GM12878 (cell line): ENCODE measurements at regions not wholly inside any gene's neighbourhood (a gene's known extent, or its start where the extent isn't known, plus 50 kb on each side); places are given as distances from the start of the nearest gene placed in this dataset.

Experiments
- ATAC-seq: fragments of 200-7000 bp; cut with Tn5 transposase; 3 replicates; pipeline ENCODE4 v1.9.1; 2020; ENCODE audit warnings: mild to moderate bottlenecking, moderate library complexity
- BruUV-seq: library from RNA; stranded (reverse); fragments of 400-500 nt; replicated peaks from 2 replicates; lab custom pipeline; 2021; lab: Mats Ljungman, UMichigan
- CTCF ChIA-PET: fragments of 300-600 bp; sonication (Branson Sonifier 250); formaldehyde crosslinking; extraction: SDS; loops from one replicate; lab custom pipeline; 2021; ENCODE audit warnings: inconsistent platforms; lab: Yijun Ruan, JAX
- POLR2A ChIA-PET: fragments of 350-600 bp; formaldehyde crosslinking; extraction: SDS; loops from one replicate; lab custom pipeline; 2021; ENCODE audit warnings: inconsistent platforms; lab: Charles Lee
- RAD21 ChIA-PET: fragments of 300-600 bp; sonication (Branson Sonifier 250); formaldehyde crosslinking; loops from one replicate; lab custom pipeline; 2023; ENCODE audit warnings: antibody characterized with exemption; ENCODE audit not compliant: unreplicated experiment; lab: Charles Lee
- SMC1A ChIA-PET: fragments of 300-600 bp; sonication (Branson Sonifier 250); formaldehyde crosslinking; loops from one replicate; lab custom pipeline; 2023; ENCODE audit not compliant: unreplicated experiment, uncharacterized antibody; lab: Charles Lee
- DNase-seq: peaks from one replicate; pipeline ENCODE4 v3.0.0-alpha.2; 2011; ENCODE audit warnings: low read depth, low spot score
- FAIRE-seq: peaks from 3 replicates; lab custom pipeline; 2011; peaks lifted over from hg19 to GRCh38; lab: Jason Lieb, UNC
- H2AFZ ChIP-seq: 2 replicates; pipeline ENCODE4 v1.6.0; 2011; ENCODE audit warnings: low read depth, low read length, control low read depth; ENCODE audit not compliant: control insufficient read depth
- H3K27ac ChIP-seq: 2 replicates; pipeline ENCODE4 v1.5.1; 2011; ENCODE audit warnings: control low read depth; ENCODE audit not compliant: control insufficient read depth, insufficient read depth
- H3K27me3 ChIP-seq, 2 experiments: replicated peaks in 1 of 2; 2 replicates each; pipeline versions ENCODE4 v1.6.0 to v1.6.1; 2011; ENCODE audit warnings: low read length in 1 of 2; ENCODE audit not compliant: control insufficient read depth in 2 of 2, insufficient read depth in 2 of 2
- H3K36me3 ChIP-seq, 2 experiments: 2 replicates each; pipeline ENCODE4 v1.5.1; 2011; ENCODE audit warnings: low read length in 1 of 2; ENCODE audit not compliant: control insufficient read depth in 2 of 2, insufficient read depth in 2 of 2
- H3K4me1 ChIP-seq: 2 replicates; pipeline ENCODE4 v1.6.1; 2011; ENCODE audit warnings: mild to moderate bottlenecking, low read length, moderate library complexity, mixed read lengths; ENCODE audit not compliant: control insufficient read depth, insufficient read depth
- H3K4me2 ChIP-seq: 2 replicates; pipeline ENCODE4 v1.6.0; 2011; ENCODE audit warnings: control low read depth; ENCODE audit not compliant: control insufficient read depth, insufficient read depth
- H3K4me3 ChIP-seq: fragments of 200-600 bp; sonication (generic); 2 replicates; pipeline ENCODE4 v1.5.1; 2016
- H3K79me2 ChIP-seq: 2 replicates; pipeline ENCODE4 v1.6.0; 2011; ENCODE audit warnings: low read length; ENCODE audit not compliant: control insufficient read depth, insufficient read depth
- H3K9ac ChIP-seq: 2 replicates; pipeline ENCODE4 v1.8.0; 2011; ENCODE audit warnings: low read length, control low read depth, mixed read lengths; ENCODE audit not compliant: control insufficient read depth, insufficient read depth
- H3K9me3 ChIP-seq: replicated peaks from 3 replicates; pipeline ENCODE4 v1.5.1; 2011; ENCODE audit warnings: mild to moderate bottlenecking, low read length; ENCODE audit not compliant: control insufficient read depth, insufficient read depth
- H4K20me1 ChIP-seq: 2 replicates; pipeline ENCODE4 v1.6.0; 2011; ENCODE audit not compliant: control insufficient read depth, insufficient read depth
- BCL11A ChIP-seq: IDR thresholded peaks from 2 replicates; pipeline ENCODE4 v1.6.1; 2011; ENCODE audit warnings: low read depth, low read length
- CEBPB ChIP-seq, 2 experiments: fragments of 150-350 bp in 1 of 2; IDR thresholded peaks; 2 replicates each; pipeline ENCODE4 v1.6.1; 2012 to 2014; ENCODE audit warnings: low read depth in 2 of 2, low read length in 2 of 2, borderline replicate concordance in 1 of 2, inconsistent platforms in 1 of 2
- E2F8 ChIP-seq: fragments of 450-650 bp; IDR thresholded peaks from 2 replicates; pipeline ENCODE4 v1.6.1; 2018; ENCODE audit warnings: mild to moderate bottlenecking, low read depth, moderate library complexity; ENCODE audit not compliant: partially characterized antibody
- ETV6 ChIP-seq, 2 experiments: fragments of 450-650 bp in 1 of 2; IDR thresholded peaks in 1 of 2; conservative IDR thresholded peaks in 1 of 2; 2 replicates each; pipeline ENCODE4 v1.6.1; 2014; ENCODE audit warnings: antibody characterized with exemption in 1 of 2, borderline replicate concordance in 1 of 2, low read depth in 1 of 2, mild to moderate bottlenecking in 1 of 2, moderate library complexity in 1 of 2
- EZH2 ChIP-seq: IDR thresholded peaks from 2 replicates; pipeline ENCODE4 v1.6.1; 2012; ENCODE audit warnings: low read depth, mild to moderate bottlenecking, control low read depth, inconsistent platforms, low read length, borderline replicate concordance; ENCODE audit not compliant: control insufficient read depth
- MEF2A ChIP-seq: IDR thresholded peaks from 2 replicates; pipeline ENCODE4 v1.6.1; 2011; ENCODE audit warnings: low read depth, mild to moderate bottlenecking, low read length, moderate library complexity; ENCODE audit not compliant: insufficient read depth
- RAD21 ChIP-seq: IDR thresholded peaks from 2 replicates; pipeline ENCODE4 v1.6.1; 2011; ENCODE audit warnings: mild to moderate bottlenecking, low read depth, low read length, moderate library complexity; ENCODE audit not compliant: insufficient read depth
- SREBF1 ChIP-seq: IDR thresholded peaks from 2 replicates; pipeline ENCODE4 v1.6.1; 2012; ENCODE audit warnings: mild to moderate bottlenecking, low read length
- SRF ChIP-seq, 2 experiments: IDR thresholded peaks; 2 replicates each; pipeline ENCODE4 v1.6.1; 2011; ENCODE audit warnings: low read depth in 2 of 2, low read length in 2 of 2, mild to moderate bottlenecking in 1 of 2, moderate library complexity in 1 of 2
- YY1 ChIP-seq: IDR thresholded peaks from 2 replicates; pipeline ENCODE4 v1.6.1; 2011; ENCODE audit warnings: low read depth, mild to moderate bottlenecking, low read length
- WGBS: methylation state at CpG from one replicate; pipeline ENCODE4 v1.1.6; 2016; ENCODE audit warnings: low lambda C conversion rate; ENCODE audit not compliant: insufficient replicate concordance, insufficient coverage; ENCODE audit errors: missing lambda C conversion rate; 5-methylcytosine and 5-hydroxymethylcytosine counted together
- in situ Hi-C: fragments of 300-500 bp; cut with MboI; formaldehyde crosslinking; loops from 9 replicates; pipeline ENCODE4 v1.14.3; 2018; ENCODE audit warnings: mixed read lengths
- intact Hi-C: fragments of 100-400 bp; cut with micrococcal nuclease; formaldehyde crosslinking; loops from one replicate; pipeline ENCODE4 v1.14.2; 2022; ENCODE audit not compliant: unreplicated experiment
- TF ChIP-seq, protein P1 (sequence below): fragments of 450-650 bp; IDR thresholded peaks from 2 replicates; pipeline ENCODE4 v1.6.1; 2017; ENCODE audit warnings: mild to moderate bottlenecking, low read depth, inconsistent platforms; ENCODE audit not compliant: poor library complexity, severe bottlenecking
- TF ChIP-seq, protein P2 (sequence below): fragments of 450-650 bp; IDR thresholded peaks from 2 replicates; pipeline ENCODE4 v1.6.1; 2016; ENCODE audit warnings: mild to moderate bottlenecking

DNA sequence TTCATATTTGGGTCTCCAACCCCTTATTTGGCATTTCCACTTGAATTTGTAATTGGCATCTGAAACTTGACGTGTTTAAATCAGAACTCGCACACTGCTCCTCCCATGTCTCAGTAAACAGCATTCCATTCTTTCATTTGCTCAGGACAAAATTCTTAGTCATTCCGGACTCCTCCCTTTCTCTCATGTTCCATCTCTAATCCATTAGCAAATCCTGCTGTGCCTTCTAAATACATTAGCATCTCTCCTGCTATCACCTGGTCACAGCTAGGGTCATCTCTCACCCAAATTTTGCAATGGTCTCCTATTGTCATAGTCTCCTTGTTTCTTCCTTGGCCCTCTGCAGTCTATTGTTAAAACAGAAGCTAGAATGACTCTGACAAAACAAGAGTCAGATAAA lies 119.9 kb upstream of the CADPS start:
- ChIA-PET CTCF (no interaction called here), POLR2A (no interaction called here), SMC1A (no interaction called here), RAD21 (no interaction called here)
- Histone ChIP-seq H2AFZ (no peak overlapping the region), H3K9ac (no peak overlapping the region), H3K4me3 (no peak overlapping the region), H3K36me3 (no peaks in the 10 kb centered on the region), H3K27ac (no peak overlapping the region), H3K27me3 (no peaks in the 10 kb centered on the region), H4K20me1 (no peaks in the 10 kb centered on the region), H3K4me1 (no peaks in the 10 kb centered on the region), H3K79me2 (no peaks in the 10 kb centered on the region), H3K9me3 (no peaks in the 10 kb centered on the region), H3K4me2 (no peak overlapping the region)
- intact Hi-C loops, result no loop called here
- BruUV-seq, result no TSS peak
- in situ Hi-C loops, result no loop called here
- 0% methylated on average over 3 of the region's 3 CpGs for WGBS
- no peak for DNase-seq
- no peak for ATAC-seq
- FAIRE-seq, result no peak
- TF ChIP-seq RAD21 (no peak), SREBF1 (no peak), SRF (IDR thresholded peaks at IDR 0.05; ENCODE audit: low read depth in 2 of 2, low read length in 2 of 2) (no peak), BCL11A (no peak), MEF2A (no peak)

DNA sequence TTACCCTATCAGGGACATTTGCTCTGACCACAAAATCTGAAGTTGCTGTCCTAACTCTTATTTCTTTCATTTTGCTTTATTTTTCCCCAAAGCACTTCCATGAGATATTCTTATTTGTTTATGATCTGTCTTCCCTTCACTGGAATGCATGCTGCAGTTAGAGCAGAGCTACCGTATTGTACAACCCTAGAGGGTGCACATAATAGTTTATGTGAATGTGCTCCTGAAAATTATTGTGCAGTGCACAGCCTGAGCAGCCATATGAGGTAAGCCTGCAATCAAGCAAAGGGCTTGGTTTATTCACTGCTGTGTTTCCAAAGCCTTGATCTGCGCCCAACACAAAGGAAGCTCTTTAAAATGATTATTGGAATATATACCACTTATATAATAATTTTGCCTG lies 120.3 kb upstream of the CADPS start:
- Histone ChIP-seq H3K4me2 (no peak overlapping the region), H3K9ac (no peak overlapping the region), H4K20me1 (no peaks in the 10 kb centered on the region), H3K36me3 (no peaks in the 10 kb centered on the region), H3K27ac (no peak overlapping the region), H2AFZ (no peak overlapping the region), H3K4me1 (no peaks in the 10 kb centered on the region), H3K4me3 (no peak overlapping the region), H3K79me2 (no peaks in the 10 kb centered on the region), H3K9me3 (no peaks in the 10 kb centered on the region), H3K27me3 (no peaks in the 10 kb centered on the region)
- ChIA-PET CTCF (no interaction called here), SMC1A (no interaction called here), POLR2A (no interaction called here), RAD21 (no interaction called here)
- intact Hi-C loops (no loop called here), in situ Hi-C loops (no loop called here)
- ATAC-seq (no peak), FAIRE-seq (no peak), DNase-seq (no peak)
- WGBS, result 0% methylated on average over 2 of the region's 2 CpGs
- BruUV-seq, result no TSS peak
- TF ChIP-seq YY1 (no peak), ETV6 (conservative IDR thresholded peaks at IDR 0.05 in 1 of 2, IDR thresholded peaks at IDR 0.05 in 1 of 2; ENCODE audit: borderline replicate concordance in 1 of 2, low read depth in 1 of 2) (no peak), E2F8 (no peak), CEBPB (IDR thresholded peaks at IDR 0.05; ENCODE audit: borderline replicate concordance in 1 of 2, low read depth in 2 of 2, low read length in 2 of 2) (no peak), EZH2 (no peak)
- TF ChIP-seq, protein P1, sequence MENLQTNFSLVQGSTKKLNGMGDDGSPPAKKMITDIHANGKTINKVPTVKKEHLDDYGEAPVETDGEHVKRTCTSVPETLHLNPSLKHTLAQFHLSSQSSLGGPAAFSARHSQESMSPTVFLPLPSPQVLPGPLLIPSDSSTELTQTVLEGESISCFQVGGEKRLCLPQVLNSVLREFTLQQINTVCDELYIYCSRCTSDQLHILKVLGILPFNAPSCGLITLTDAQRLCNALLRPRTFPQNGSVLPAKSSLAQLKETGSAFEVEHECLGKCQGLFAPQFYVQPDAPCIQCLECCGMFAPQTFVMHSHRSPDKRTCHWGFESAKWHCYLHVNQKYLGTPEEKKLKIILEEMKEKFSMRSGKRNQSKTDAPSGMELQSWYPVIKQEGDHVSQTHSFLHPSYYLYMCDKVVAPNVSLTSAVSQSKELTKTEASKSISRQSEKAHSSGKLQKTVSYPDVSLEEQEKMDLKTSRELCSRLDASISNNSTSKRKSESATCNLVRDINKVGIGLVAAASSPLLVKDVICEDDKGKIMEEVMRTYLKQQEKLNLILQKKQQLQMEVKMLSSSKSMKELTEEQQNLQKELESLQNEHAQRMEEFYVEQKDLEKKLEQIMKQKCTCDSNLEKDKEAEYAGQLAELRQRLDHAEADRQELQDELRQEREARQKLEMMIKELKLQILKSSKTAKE, result no peak
- TF ChIP-seq, protein P2, sequence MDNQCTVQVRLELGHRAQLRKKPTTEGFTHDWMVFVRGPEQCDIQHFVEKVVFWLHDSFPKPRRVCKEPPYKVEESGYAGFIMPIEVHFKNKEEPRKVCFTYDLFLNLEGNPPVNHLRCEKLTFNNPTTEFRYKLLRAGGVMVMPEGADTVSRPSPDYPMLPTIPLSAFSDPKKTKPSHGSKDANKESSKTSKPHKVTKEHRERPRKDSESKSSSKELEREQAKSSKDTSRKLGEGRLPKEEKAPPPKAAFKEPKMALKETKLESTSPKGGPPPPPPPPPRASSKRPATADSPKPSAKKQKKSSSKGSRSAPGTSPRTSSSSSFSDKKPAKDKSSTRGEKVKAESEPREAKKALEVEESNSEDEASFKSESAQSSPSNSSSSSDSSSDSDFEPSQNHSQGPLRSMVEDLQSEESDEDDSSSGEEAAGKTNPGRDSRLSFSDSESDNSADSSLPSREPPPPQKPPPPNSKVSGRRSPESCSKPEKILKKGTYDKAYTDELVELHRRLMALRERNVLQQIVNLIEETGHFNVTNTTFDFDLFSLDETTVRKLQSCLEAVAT, result no peak
